ENCODE measurements at regions not wholly inside any gene's neighbourhood (a gene's known extent, or its start where the extent isn't known, plus 50 kb on each side); places are given as distances from the start of the nearest gene placed in this dataset.

DNA sequence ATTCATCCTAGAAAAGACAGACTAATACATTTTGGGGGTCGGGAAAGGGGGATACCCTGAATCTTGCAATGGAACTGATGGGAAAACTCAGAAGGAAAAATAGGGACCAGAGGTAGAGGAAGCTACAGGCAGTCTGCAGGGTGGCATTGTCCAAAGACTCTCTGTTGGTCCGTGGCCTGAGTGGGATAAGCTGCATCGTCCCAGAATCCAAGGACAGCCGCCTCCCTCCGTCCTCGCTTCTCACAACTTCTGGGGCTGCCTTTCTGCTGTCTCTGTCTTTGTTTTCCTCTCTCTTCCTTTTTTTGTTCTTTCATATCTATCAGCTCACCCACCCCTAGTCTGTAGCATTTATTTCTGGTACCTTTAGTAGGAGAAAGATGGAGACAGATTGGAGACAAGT is 1052.6 kb upstream of the RBFOX1 start:
- DNase-seq (ENCODE audit: low read depth) = no peak

DNA sequence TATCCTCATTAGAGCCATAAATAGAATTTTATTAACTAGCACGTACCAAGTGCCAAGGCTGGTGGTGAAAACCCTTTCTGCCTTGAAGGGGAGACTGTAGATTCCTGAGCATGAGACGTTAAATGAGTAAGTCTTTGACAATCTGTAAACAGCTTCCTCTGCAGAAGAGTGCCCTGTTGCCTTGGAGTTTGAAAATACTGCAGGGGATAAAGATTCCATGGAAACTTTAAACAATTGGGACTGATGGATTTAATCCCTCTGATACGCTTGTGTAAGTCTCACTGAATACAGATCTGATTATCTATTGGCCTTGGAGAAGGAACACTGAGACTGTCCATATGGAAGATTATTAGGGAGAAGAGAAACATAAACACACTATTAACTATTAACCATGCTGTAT is 1053.4 kb upstream of the RBFOX1 start:
- DNase-seq (ENCODE audit: low read depth) = no peak

DNA sequence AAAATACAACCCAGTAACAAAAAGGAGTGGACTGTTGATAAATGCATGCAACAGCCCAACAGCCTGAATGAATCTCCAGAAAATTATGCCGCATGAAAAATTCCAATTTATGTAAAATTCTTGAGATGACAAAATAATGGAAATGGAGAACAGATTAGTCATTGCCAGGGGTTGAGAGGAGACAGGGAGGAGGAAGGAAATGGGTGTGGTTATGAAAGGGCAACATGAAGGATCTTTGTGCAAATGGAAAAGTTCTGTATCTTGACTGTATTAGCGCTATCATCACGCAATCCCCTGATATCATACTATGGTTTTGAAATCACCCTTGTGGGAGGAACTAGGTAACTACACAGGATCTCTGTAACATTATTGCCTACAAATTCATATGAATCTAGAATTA is 1058.3 kb upstream of the RBFOX1 start:
- DNase-seq (ENCODE audit: low read depth) = no peak

DNA sequence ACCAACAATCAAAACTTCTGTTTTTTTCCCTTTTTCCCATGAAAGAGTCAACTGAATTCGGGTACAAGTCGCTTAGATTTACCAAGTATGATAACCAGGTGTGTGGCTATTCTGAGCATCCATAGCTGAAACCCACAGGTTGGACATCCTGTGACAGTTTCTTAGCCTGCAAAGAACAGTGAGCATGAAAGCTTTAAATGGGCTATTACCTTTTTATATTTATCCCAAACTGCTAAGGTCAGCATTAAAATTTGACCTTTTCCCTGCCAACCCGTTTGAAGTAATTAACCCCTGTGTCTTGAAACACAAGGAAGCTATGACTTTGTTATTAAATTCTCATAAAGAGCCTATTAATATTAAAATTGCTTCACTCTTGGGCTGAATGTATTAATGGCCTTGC is 1065.0 kb upstream of the RBFOX1 start:
- DNase-seq (ENCODE audit: low read depth) = no peak

DNA sequence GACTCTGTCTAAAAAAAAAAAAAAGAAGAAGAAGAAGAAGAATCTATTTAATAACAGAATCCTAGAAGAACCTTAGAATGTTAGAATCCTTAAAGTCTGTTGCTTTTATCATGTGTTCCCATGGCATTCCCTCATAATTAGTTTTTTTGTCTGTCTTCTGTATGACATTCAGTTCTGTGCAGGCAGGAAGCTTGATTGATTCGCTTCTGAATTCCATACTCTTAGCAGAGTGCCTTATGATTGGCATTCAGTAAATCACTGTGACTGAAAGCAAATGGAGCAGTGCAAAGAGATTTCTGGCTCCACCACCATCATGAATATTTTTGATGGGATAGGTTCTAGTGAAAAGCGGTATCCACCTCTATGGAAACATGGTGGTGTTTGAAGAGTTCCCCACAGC is 1065.9 kb upstream of the RBFOX1 start:
- no peak for DNase-seq (ENCODE audit: low read depth)

DNA sequence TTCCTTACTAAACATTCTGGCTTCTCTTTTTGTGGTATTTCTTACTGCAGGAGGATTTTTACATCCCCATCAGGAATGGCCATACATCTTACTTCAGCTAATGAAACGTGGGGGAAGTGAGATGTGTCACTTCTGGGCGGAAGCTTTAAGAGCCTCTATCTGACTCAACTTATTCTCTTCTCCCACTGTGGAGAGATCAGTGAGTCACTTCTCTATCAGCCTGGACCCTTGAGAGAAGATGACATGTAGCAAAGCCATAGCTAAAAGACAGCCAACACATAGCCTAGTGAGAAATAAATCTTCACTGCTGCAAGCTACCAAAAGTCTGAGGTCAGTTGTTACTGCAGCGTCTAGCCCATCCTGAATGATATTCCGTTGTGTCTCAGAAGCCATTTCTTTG is 1066.7 kb upstream of the RBFOX1 start:
- no peak for DNase-seq (ENCODE audit: low read depth)

DNA sequence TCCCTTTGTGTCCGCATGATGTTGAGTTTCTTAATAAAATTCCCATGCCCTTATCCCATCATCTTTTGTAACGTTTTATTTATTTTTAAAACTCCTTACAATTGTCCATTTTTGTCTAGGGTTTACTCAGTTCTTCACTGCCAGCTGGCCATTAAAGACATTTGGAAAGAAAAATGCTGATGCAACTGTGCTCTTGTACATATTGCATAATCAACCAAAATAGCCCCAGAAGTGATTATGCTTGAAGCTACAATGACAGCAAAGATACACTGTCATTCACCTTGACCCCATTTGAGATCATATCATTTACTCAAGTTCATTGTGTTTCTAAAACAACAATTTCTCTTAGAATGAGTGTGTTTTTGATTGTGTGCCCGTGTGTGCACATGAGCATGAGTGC is 1074.6 kb upstream of the RBFOX1 start:
- DNase-seq (ENCODE audit: low read depth) = no peak

DNA sequence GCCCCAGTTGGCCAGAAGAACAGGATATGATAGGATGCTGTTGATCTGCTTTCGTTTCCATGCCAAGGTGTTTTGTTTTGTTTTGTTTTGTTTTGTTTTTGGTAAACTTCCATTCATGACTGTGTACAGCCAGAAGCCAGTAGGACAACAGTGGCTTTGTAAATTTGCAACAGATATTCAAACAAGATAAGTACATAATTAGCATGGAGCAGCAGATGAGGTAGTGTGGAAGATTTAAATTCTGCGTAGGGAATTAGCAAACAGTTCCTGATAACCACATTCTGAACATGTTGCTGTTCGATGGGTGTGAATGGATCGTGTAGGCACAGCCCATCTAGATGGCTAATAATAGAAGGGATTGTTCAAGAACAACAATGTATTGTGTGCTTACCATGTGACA is 1080.1 kb upstream of the RBFOX1 start:
- DNase-seq (ENCODE audit: low read depth) = no peak

DNA sequence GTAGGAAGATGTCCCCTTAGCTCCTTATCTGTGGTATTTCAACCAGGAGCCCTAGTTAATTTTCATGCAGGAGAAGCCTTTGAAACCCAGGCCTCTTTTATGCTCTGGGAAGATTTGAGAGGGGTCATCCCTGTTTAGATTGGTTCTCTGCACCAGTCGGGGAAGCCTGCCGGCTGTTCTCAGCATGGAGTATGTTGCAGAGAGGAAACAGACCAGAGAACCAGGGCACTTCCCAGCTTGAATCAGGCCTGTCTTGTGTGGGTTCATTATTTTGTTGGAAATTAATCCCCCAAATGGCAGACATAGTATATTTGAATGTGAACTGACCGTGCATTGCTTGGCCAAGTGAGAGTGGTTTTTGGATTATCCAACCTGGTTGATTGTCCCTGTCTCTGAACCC is 1082.1 kb upstream of the RBFOX1 start:
- DNase-seq (ENCODE audit: low read depth) = no peak

DNA sequence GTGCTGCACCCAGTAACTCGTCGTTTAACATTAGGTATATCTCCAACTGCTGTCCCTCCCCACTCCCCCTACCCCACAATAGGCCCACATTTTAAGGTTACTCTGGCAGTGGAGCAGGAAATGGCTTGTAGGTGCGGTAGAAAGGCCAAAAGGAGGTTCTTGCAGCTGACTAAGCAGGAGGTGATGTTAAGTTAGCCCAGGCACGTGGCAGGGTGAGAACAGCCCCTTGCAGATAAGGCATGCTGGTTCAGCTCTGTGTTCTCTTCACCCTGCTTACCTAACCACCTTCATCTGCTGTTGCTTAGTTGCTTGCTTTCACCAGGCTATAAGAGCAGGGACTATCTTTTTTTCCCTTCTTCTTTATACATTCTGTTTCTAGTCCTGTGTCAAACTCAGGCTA is 1082.8 kb upstream of the RBFOX1 start:
- no peak for DNase-seq (ENCODE audit: low read depth)

DNA sequence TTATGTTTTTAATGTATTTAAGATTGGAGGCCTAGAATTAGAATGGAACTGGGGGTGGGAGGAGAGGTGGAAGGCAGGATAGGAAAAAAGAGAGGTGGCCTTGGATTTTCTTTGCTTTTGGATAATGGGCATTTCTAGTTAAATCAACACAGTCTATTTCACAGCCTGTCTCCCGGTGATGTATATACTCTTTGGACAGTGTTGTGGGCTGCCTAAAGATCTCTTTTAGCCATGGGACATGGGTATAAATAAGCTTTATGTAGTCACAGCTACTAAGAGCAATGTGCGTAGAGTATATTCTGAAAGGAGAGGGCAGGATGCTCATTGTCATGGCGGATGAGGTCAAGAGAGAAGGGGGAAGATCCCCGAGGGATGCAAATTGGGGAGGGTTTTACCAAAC is 1084.4 kb upstream of the RBFOX1 start:
- no peak for DNase-seq (ENCODE audit: low read depth)

DNA sequence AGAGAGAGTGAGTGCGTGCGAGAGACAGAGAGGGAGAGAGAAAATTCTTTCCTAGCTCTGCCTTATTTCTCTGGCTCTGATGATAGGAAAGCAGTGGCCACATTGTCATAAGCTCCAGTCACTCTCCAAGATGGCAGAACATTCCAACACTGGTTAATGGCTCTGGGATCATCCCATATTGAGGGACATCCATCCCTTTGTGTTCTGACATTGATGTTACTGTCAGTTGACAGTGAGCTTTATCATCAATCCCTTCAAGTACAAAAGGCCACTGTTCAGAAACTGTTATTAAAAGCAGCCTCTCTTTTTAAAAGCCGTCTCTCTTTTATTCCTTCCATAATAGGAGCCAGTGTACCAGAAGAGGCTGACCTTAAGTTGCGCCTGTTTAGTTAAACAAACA is 1084.9 kb upstream of the RBFOX1 start:
- DNase-seq (ENCODE audit: low read depth) = no peak

DNA sequence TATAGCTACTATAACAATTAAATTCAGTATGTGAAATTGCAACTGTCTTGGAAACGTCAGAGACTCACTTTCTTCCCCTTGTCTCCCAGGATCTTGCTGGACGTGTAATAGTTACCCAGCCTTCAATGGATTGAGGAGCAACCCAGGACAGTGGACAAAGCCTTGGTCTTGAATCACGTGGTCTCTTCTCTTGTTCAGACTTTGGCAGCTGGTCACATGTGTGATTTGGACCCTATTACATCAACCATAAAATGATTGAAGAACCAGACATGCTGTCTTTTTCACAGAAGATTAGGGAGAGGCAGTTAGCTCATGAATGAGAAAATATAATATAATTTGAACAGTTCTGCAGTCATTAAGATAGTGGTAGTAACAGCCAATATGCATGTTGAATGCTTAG is 1085.5 kb upstream of the RBFOX1 start:
- no peak for DNase-seq (ENCODE audit: low read depth)

DNA sequence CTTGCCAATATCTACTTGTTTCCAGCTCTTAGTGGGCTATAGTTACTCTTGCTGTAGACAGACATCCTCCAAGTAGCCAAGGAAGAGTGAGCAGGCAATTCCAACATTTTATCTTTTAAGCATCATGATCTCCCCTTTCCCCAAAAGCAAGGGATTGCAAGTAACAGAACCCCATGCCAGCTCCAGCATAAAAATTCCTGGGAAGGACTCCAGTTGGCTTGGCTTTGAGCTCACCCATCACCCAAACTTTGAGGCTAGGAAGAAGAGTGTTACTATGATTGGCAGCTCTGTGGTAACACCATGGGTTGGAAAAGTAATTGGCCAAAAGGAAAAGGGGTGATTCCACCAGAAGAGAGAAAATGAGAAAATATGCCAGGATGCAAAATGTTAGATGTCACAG is 1086.4 kb upstream of the RBFOX1 start:
- no peak for DNase-seq (ENCODE audit: low read depth)

DNA sequence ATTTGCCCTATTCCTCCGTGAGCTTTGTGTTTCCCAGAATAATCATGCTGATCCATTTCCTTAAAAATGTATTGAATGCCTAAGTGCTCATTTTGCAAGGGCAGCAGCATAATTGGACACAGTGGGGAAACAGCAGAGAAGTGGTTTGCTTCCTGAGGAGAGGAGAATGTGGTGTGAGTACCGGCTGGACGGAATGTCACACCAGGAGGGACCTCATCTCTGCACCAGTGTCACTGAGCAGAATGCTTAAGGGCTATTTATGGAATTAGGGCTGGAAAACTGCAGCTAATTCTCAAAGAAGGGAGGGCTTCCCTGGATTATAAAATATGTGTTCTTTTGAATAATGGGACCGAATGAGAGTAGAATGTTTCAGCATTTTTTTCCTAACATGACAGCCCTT is 1100.6 kb upstream of the RBFOX1 start:
- DNase-seq (ENCODE audit: low read depth) = no peak

DNA sequence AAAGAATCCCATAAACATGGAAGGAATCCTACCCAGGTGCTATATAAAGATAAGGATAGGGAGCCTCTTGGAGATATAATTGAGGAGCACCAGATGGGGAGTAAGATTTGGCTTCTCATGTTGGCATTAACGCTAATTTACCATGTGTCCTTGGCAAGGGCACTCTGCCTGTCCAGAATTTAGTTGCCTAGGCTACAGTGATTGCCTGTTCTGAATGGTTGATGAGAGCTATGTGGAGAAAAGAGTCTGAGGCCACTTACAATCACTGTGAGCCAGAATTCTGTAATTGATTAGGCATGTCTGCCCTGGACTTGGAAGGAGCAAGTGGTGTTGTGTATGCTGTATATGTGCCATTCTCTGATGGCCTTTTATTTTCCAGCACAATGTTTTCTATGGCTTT is 1101.2 kb upstream of the RBFOX1 start:
- DNase-seq (ENCODE audit: low read depth) = no peak

DNA sequence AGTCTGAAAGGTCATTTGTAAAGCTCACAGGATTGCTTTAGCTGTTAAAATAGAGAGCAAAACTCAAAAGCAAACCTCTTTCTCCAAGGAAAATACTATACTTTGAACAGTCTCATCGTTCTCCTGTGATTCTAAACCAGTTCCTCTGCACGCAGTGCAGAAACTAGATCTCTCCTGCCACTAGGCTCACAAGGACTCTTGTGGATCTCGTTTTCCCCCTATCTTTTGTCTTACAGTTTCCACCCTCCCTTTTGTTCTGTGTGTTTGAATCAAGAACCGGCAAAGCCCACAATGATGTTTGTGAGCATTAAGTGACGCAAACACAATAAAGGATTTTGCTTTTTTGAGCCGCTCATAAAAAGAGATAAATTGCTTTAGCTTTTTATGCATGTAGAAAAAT is 1103.5 kb upstream of the RBFOX1 start:
- DNase-seq (ENCODE audit: low read depth) = no peak

DNA sequence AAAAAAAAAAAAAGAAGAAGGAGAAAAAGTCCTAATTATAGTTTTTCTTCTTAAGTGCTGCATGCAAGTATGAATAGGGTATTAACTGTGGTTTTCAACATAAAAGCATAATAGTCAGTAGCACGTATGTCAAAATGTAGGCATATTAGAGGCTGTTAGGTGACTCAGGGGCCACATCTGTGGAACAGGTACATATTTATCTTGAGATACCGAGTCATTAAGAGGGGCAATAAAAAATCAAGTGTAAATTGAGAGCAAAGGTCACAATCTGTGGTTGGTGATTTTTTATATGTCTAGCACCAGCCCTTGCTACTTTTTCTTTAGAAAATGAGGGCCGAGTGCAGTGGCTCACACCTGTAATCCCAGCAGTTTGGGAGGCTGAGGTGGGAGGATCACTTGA is 1113.8 kb upstream of the RBFOX1 start:
- no peak for DNase-seq (ENCODE audit: low read depth)

DNA sequence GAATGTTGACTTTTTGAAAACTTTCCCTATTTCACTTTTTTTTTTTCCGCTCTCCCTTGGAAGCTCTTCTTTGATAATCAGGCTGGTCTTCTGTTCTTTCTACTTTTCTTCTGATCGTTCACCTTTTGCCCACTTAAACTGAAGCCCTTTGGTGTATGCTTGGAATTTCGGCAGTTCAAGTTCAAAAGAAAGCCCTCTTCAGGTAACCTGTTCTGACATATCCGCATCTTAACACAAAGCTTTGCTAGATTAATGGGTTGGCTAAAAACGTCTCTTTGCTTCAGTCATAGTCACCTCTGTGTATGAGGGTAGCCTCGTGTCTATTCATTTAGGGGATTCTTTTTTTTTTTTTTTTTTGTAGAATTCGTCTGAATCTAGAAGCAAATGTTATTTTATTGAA is 1115.8 kb upstream of the RBFOX1 start:
- no peak for DNase-seq (ENCODE audit: low read depth)

DNA sequence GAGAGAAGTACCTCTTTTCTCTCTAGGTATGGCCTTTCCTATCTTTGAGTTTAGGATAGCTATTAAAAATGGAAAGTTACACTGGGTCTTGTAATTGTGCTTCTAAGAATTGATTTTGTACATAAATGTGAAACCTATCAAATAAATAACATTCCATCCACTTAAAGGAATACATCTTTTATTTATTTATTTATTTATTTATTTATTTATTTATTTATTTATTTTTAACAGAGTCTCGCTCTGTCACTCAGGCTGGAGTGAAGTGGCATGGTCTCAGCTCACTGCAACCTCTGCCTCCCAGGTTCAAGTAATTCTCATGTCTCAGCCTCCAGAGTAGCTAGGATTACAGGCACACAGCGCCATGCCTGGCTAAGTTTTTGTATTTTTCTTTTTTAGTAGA is 1114.0 kb upstream of the EEF2KMT start:
- no peak for DNase-seq (ENCODE audit: low read depth)

DNA sequence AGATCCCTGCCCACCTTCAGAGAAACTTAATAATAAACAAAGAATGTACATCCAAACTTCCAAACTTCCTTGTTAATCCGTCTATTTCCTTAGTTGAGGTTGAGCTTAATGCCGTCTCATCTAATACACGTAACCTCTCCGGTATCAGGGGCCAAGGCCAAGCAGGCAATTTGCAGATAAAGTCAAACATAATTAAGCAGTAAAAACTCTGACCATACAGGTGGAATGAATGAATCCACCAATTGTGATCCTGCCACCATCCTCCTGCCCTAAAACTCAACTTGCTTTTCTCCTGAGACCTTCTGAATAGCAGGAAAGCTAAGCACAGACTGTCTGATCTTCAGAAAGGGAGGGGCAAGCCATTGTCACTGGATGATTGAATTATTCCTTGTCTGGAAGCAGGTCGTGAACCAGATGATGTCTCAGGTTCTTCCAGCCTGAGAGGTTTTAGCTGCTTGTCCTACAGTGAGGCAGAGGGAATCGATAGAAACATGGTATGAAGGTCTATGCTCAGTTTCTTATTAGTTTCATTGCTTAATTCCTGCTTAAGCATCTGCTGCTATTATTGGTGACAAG is 1111.8 kb upstream of the EEF2KMT start:
- no peak for DNase-seq (ENCODE audit: low read depth)

DNA sequence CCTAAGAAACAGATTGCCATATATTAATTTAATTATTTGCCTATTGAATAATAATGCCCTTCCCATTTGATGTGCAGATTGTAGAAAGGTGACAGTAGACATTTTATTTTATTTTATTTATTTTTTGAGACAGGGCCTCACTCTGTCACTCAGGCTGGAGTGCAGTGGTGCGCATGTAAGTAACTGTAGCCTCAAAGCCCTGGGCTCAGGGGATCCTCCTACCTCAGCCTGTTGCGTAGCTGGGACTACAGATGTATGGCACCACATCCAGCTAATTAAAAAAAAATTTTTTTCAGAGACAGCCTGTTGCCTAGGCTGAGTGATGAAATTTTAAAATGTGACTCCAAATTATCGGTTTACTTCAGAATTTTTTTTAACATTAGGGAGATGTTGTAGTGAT is 1110.0 kb upstream of the EEF2KMT start:
- no peak for DNase-seq (ENCODE audit: low read depth)

DNA sequence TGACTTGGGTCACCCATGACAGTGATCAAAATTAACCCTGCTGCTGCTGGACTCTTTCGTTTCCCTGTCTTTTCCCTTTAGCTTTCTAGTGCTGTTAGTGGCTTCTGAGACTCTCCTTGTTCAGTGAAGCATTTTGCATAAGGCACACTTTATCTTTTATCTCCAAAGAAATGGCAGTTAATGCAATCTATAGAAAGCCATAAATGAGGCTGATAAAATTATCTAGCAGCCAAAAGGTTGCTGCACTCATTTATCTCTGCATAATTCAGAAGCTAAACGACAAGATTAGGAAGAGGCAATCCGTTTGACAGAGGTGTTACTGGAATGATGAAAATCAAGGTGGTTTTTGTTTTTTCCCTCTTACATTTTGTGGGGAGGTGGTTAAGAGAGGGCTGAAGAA is 1109.5 kb upstream of the EEF2KMT start:
- DNase-seq (ENCODE audit: low read depth) = no peak

DNA sequence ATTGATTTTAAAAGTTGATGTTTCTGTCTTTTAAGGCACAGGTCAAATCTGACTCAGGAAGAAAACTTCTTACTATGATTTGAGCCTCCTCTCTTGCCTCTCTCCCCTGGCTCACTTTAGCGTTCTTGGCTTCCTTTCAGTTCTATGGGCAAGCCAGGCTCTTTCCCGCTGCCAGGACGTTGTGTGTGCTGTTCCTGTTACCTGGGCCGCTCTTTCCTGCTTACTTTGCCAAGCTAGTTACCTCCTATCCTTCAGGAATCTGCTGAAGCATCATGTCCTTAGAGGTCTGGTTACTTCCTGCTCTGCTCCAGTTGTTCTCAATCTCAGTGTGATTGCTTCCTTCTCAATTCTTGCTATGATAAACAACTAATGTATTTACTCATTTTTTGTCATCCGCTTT is 1108.5 kb upstream of the EEF2KMT start:
- DNase-seq (ENCODE audit: low read depth) = no peak

DNA sequence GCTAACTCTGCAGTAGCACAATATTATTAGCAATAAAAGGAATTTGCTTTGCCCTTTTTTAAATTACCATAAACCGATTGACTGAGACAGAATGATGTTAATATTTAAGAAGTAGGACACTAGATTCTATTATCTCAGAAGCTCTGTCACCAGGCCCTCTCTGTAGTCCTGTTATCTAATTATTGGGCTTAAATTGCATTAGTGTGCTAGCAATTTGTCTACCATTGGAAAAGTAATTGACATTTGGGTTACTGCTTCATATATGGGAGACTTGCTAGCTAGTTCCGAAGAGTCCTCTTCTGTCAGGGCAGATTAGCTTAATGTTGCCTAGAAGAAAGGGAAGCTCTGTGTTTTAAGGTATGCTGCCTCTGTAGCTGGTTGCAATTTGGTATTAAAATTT is 1107.3 kb upstream of the EEF2KMT start:
- DNase-seq (ENCODE audit: low read depth) = no peak

Measured in fibroblast of gingiva (primary cell).